Upper lobe of right lung (tissue), 1 donor: ENCODE measurements at regions not wholly inside any gene's neighbourhood (a gene's known extent, or its start where the extent isn't known, plus 50 kb on each side); places are given as distances from the start of the nearest gene placed in this dataset.

Source experiments
- ATAC-seq: fragments of 200-7000 bp; cut with Tn5 transposase; one replicate; pipeline ENCODE4 v1.9.1; 2020; ENCODE audit warnings: mild to moderate bottlenecking, moderate library complexity
- DNase-seq: peaks from one replicate; pipeline ENCODE4 v3.0.0-alpha.2; 2020
- H3K27ac ChIP-seq: fragments of 200-600 bp; one replicate; pipeline ENCODE4 v1.8.0; 2022
- H3K27me3 ChIP-seq: fragments of 200-600 bp; one replicate; pipeline ENCODE4 v1.8.0; 2022; ENCODE audit warnings: mild to moderate bottlenecking
- H3K36me3 ChIP-seq: fragments of 200-600 bp; one replicate; pipeline ENCODE4 v1.8.0; 2022
- H3K4me1 ChIP-seq: fragments of 200-600 bp; one replicate; pipeline ENCODE4 v1.8.0; 2022
- H3K4me3 ChIP-seq: fragments of 200-600 bp; one replicate; pipeline ENCODE4 v1.8.0; 2022; ENCODE audit warnings: mild to moderate bottlenecking
- H3K9me3 ChIP-seq: fragments of 200-600 bp; one replicate; pipeline ENCODE4 v1.8.0; 2022
- CTCF ChIP-seq: fragments of 200-600 bp; IDR thresholded peaks from one replicate; pipeline ENCODE4 v1.8.0; 2022; ENCODE audit warnings: antibody characterized with exemption
- intact Hi-C: fragments of 100-400 bp; cut with DNase I; formaldehyde crosslinking; loops from one replicate; pipeline ENCODE4 v1.11.0; 2022
- donor health status: DM: no; HTN: yes; CAD: no; lungs with severe emphysema.

DNA sequence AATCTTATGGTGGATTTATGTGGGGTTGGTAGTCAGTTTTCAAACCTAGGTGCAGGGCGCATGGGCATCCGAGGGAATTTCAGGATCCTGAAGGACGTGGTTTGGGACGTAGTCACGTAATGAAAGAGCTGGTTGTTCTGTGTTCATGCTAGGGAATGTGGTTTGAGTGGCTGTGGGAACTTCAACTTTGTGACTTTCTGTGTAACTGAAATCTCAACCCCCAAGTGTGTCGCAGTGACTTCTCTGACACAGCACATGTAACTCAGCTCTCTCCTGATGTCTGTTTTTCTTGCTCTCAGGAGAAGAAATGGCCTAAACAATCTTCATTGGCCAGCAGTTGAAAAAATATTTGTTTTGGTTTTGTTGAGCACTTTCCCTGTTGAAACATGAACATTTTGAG lies 199.0 kb downstream of the PTEN start:
- no peaks in the 10 kb centered on the region for H3K27me3 ChIP-seq
- H3K4me3 ChIP-seq: no peak overlapping the region
- intact Hi-C loops: no loop called here
- no peaks in the 10 kb centered on the region for H3K36me3 ChIP-seq
- no peak for TF ChIP-seq CTCF
- peak overlapping the region; percentile 68 for H3K27ac ChIP-seq
- DNase-seq (no peak), ATAC-seq (peak; percentile 10)
- H3K4me1 ChIP-seq: peaks cover 45% of the 10 kb centered on the region
- no peaks in the 10 kb centered on the region for H3K9me3 ChIP-seq

- TF ChIP-seq CTCF: no peak
- Histone ChIP-seq H3K27me3 (no peaks in the 10 kb centered on the region), H3K4me3 (no peak overlapping the region), H3K9me3 (no peaks in the 10 kb centered on the region), H3K27ac (peak overlapping the region; percentile 68), H3K36me3 (no peaks in the 10 kb centered on the region), H3K4me1 (peaks cover 45% of the 10 kb centered on the region)
- intact Hi-C loops: no loop called here
- DNase-seq (no peak), ATAC-seq (no peak)
Measured at GRCh38 chr10:88062798-88063472, 199.5 kb downstream of the PTEN start.

GRCh38 chr10:88063861-88064557 lies 200.6 kb downstream of the PTEN start:
- no peak for ATAC-seq
- Histone ChIP-seq H3K27ac (peak overlapping the region; percentile 68), H3K9me3 (no peaks in the 10 kb centered on the region), H3K36me3 (no peaks in the 10 kb centered on the region), H3K4me3 (no peak overlapping the region), H3K27me3 (no peaks in the 10 kb centered on the region), H3K4me1 (peaks cover 45% of the 10 kb centered on the region)
- intact Hi-C loops: no loop called here
- no peak for DNase-seq
- no peak for TF ChIP-seq CTCF

- Histone ChIP-seq H3K4me3 (no peak overlapping the region), H3K27me3 (no peaks in the 10 kb centered on the region), H3K9me3 (no peaks in the 10 kb centered on the region), H3K4me1 (peaks cover 45% of the 10 kb centered on the region), H3K27ac (peak overlapping the region; percentile 48), H3K36me3 (no peaks in the 10 kb centered on the region)
- ATAC-seq (peak; percentile 74), DNase-seq (no peak)
- TF ChIP-seq CTCF: no peak
- intact Hi-C loops: no loop called here
Measured at GRCh38 chr10:88064608-88065382, 201.4 kb downstream of the PTEN start.

- H3K9me3 ChIP-seq: no peaks in the 10 kb centered on the region
- no peaks in the 10 kb centered on the region for H3K36me3 ChIP-seq
- intact Hi-C loops: no loop called here
- H3K4me1 ChIP-seq: peaks cover 45% of the 10 kb centered on the region
- H3K27ac ChIP-seq: peak overlapping the region; percentile 48
- H3K4me3 ChIP-seq: no peak overlapping the region
- H3K27me3 ChIP-seq: no peaks in the 10 kb centered on the region
- peak; percentile 42 for ATAC-seq
- no peak for DNase-seq
- TF ChIP-seq CTCF: no peak
Measured at GRCh38 chr10:88065383-88066049, 202.1 kb downstream of the PTEN start.
